WTC11 (cell line): ENCODE measurements at regions not wholly inside any gene's neighbourhood (a gene's known extent, or its start where the extent isn't known, plus 50 kb on each side); places are given as distances from the start of the nearest gene placed in this dataset.
"Not testable (repeated sequence)": the region's sequence is repeated elsewhere in the genome, so short reads cannot be mapped to it uniquely, and the experiment has no call there.

ENCODE experiments used
- ATF2 ChIP-seq: sonication (generic); formaldehyde crosslinking; IDR thresholded peaks from 2 replicates; pipeline ENCODE4 v1.8.1; 2022; ENCODE audit warnings: low read depth, missing genetic modification reagents, borderline replicate concordance
- ATF6 ChIP-seq: sonication (generic); formaldehyde crosslinking; IDR thresholded peaks from 2 replicates; pipeline ENCODE4 v1.8.1; 2023; ENCODE audit warnings: mild to moderate bottlenecking, missing genetic modification reagents
- CREB1 ChIP-seq: sonication (generic); formaldehyde crosslinking; IDR thresholded peaks from 2 replicates; pipeline ENCODE4 v1.8.0; 2023; ENCODE audit warnings: mild to moderate bottlenecking, missing genetic modification reagents
- CTCF ChIP-seq: fragments of 200-600 bp; IDR thresholded peaks from 2 replicates; pipeline ENCODE4 v1.8.0; 2022; ENCODE audit warnings: antibody characterized with exemption
- E2F4 ChIP-seq: sonication (generic); formaldehyde crosslinking; IDR thresholded peaks from 2 replicates; pipeline ENCODE4 v1.8.1; 2022; ENCODE audit warnings: low read depth, mild to moderate bottlenecking, moderate library complexity, missing genetic modification reagents, borderline replicate concordance
- FOXP4 ChIP-seq: sonication (generic); formaldehyde crosslinking; IDR thresholded peaks from 2 replicates; pipeline ENCODE4 v1.8.0; 2022; ENCODE audit warnings: mild to moderate bottlenecking, missing genetic modification reagents
- MLX ChIP-seq: sonication (generic); formaldehyde crosslinking; IDR thresholded peaks from 2 replicates; pipeline ENCODE4 v1.8.1; 2023; ENCODE audit warnings: mild to moderate bottlenecking, missing genetic modification reagents, moderate library complexity
- NR1H2 ChIP-seq: sonication (generic); formaldehyde crosslinking; IDR thresholded peaks from 2 replicates; pipeline ENCODE4 v1.9.0; 2021; ENCODE audit warnings: mild to moderate bottlenecking, moderate library complexity, missing genetic modification reagents
- ZNF232 ChIP-seq: sonication (generic); formaldehyde crosslinking; IDR thresholded peaks from 2 replicates; pipeline ENCODE4 v1.8.0; 2022; ENCODE audit warnings: mild to moderate bottlenecking, missing genetic modification reagents
- ZNF423 ChIP-seq: fragments of 250-450 bp; sonication (Bioruptor Pico); IDR thresholded peaks from 2 replicates; pipeline ENCODE4 v2.1.2; 2022; ENCODE audit warnings: mild to moderate bottlenecking, moderate library complexity

GRCh38 chr9:62711317-62711716, 1521.5 kb downstream of the SPATA31A7 start:
- TF ChIP-seq ATF6 (CRISPR knock-in tag); CTCF; ZNF232; NR1H2 (CRISPR knock-in tag); ATF2; FOXP4 (CRISPR knock-in tag); ZNF423 (CRISPR knock-in tag); MLX (CRISPR knock-in tag); CREB1 (CRISPR knock-in tag); E2F4 (CRISPR knock-in tag): not testable (repeated sequence)
